ENCODE measurements at regions not wholly inside any gene's neighbourhood (a gene's known extent, or its start where the extent isn't known, plus 50 kb on each side); places are given as distances from the start of the nearest gene placed in this dataset.

- DNase-seq, result no peak
These were observed 413.4 kb upstream of the JARID2 start for GRCh38 chr6:14832427-14832826.

DNA sequence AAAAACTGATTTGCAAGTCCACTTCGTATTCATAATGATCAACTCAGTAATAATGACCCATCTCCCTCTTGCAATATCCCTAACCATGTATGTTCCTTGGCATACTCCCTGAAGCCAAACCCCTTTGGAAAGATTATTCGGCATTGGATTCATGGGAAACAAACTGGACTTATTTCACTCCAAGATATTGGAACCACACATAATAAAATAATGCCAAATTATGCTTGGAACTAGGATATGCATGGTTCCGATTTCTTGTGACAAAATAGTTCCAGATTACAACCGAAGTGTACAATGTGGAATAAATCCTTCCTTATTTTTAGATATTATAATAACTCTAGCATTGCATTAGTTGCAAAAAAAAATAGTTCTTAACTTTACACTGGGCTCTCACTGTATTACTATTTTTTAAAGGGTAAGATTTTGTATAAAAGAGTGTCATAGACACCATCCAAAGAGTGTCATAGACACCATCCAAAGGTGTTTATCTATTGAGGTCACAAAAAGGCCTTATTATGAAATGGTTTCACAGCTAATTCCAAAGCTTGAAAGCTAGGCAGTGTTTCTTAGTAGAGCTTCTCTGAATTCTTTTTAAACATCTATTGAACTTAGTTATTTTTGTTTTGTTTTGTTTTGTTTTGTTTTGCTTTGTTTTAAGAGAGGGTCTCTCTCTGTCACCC lies 410.9 kb upstream of the JARID2 start:
- no peak for DNase-seq

- DNase-seq, result no peak
These were observed 408.4 kb upstream of the JARID2 start for GRCh38 chr6:14837435-14837834.

- no peak for DNase-seq
These were observed 407.7 kb upstream of the JARID2 start for GRCh38 chr6:14838133-14838583.

DNA sequence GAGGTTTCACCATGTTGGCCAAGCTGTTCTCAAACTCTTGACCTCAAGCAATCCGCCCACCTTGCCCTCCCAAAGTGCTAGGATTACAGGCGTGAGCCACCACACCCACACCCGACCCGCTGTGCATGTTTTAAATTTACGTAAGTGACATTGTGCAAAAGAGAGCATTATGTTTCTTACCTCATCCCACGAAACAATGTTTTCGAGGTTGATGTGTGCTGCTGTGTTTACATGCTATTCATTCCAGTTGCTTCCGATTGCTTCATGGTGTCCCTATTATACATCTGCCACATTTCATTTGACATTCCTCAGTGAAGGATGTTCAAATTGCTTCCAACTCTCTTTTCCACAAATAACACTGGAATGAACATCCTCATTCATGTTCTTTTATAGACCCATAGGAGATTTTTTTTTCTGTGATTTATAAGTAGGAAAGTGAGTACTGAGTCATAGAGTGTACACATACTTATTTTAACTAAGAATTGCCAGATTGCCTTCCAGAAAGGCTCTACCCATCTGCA lies 403.9 kb upstream of the JARID2 start:
- no peak for DNase-seq

- no peak for DNase-seq
These were observed 401.5 kb upstream of the JARID2 start for GRCh38 chr6:14844411-14844810.

DNA sequence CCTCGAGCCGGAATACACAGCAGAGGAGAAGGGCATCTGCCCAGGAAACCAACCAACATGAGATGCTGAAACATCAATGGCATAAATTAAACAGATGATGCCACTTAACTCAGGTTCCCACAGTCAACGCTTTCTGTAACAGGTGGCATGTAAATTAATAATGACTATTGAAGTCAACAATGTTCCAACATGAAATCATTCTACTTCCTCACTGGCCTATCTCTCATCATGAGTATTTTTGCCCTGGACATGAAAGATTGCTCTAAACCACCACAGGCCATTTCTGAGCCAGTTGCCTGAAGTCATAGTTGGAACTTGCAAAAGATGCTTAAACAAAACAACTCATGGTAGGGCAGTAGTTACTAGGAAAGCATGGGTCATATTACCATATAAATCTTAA lies 397.9 kb upstream of the JARID2 start:
- DNase-seq, result no peak

- no peak for DNase-seq
These were observed 396.7 kb upstream of the JARID2 start for GRCh38 chr6:14849185-14849584.

DNA sequence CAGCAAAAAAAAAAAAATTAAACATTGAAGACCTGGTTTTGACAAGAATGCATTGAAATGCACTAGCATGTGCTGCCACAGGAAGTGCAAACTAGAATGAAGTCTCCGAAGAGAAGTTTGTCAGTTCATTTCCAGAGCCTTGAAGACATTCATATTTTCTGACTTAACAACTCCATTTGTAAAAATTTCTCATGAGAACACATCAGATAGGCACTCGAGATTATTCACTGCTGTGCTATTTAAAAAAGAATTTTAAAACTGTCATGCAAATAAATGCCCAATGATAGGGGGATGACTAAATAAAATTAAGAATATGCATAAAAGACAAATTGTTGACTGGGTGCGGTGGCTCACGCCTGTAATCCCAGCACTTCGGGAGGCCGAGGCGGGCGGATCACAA lies 394.6 kb upstream of the JARID2 start:
- DNase-seq, result no peak

GRCh38 chr6:14852375-14852774 lies 393.5 kb upstream of the JARID2 start:
- DNase-seq, result no peak

DNA sequence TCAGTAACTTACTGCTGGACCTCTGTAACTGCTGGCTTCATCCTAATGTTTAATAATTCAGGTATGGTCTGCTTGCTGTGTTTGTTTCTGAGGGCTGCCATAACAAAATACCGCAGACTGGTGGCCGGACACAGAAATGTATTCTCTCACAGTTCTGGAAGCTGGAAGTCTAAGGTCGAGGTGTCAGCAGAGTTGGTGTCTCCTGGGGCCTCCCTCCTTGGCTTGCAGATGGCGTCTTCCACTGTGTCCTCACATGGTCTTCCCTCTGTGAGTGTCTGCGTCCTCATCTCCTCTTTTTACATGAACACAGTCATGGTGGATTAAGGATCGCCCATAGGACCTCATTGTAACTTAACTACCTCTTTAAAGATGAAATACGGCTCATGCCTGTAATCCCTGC lies 389.7 kb upstream of the JARID2 start:
- no peak for DNase-seq

DNA sequence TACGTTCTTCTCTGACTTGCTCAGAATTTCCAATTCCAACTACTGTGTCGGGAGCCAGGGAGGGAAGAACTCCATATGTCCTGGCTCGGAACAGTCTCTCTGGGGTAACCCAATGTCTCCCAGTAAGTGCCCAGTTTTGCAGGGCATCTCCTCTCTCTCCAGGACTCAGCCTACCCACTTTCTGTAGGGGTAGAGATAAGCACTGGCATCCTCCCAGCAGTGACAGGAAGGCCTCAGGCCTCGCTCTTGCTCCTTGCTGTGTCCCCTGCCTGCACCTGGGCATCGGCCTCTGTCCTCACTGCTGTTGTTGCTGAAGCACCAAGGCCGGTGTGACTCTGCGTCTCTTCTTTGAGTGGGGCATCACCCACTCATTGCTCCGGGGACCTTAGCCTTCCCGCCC lies 388.9 kb upstream of the JARID2 start:
- no peak for DNase-seq

DNA sequence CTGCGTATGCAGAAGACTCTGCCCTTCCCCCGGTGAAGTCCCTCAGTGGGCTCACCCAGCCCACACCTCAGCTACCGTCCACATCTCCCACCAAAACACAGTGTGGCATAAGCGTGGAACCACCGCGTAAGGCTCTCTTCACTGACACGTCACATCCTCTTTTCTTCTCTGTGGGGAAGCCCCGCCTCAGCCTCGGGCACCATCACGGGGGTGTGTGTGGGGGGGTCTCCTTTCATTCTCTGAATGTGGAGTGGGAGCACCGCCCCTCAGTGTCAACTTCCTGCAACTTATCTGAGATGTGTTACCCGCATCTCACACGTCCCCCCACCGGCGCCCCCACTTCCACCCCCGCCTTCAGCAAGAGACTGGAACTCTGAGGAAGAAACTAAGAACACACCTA lies 388.4 kb upstream of the JARID2 start:
- DNase-seq, result peak; percentile 88

- DNase-seq, result no peak
These were observed 387.1 kb upstream of the JARID2 start for GRCh38 chr6:14858808-14859207.

DNA sequence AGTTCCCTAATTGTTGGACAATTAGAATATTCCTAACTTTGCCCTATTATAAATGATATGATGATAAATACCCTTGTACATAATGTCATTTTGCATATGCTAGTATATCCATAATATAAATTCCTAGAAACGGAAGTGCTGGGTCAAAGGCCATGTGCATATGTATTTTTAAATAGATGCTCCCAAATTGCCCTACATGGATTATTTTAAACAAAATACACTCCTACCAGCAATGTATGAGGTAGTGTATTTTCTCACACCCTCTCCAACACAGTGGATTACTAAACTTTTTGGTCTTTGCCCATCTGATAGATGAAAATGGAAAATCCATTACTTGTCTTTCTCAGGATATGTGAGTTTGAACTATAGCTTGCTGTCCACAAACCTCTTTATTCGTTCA lies 385.1 kb upstream of the JARID2 start:
- DNase-seq, result no peak

DNA sequence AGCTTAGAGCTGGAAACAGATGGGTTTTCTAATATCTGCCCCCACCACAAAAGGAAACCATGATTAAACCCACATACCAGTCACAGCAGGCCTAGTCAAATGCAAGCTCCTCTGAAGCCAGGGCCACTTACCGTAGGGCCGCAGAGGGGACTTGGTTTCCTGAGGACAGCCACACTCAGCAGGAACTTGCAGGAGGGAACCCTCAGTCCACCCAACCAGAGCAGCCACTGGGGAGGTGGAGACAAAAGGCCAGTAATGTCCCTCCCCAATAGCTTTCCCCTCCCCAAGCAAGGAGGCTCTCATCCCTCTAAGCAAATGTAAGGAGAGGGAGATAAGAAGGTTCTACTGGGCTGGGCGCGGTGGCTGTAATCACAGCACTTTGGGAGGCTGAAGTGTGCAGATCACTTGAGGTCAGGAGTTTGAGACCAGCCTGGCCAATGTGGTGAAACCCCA lies 384.4 kb upstream of the JARID2 start:
- DNase-seq, result peak; percentile 23

DNA sequence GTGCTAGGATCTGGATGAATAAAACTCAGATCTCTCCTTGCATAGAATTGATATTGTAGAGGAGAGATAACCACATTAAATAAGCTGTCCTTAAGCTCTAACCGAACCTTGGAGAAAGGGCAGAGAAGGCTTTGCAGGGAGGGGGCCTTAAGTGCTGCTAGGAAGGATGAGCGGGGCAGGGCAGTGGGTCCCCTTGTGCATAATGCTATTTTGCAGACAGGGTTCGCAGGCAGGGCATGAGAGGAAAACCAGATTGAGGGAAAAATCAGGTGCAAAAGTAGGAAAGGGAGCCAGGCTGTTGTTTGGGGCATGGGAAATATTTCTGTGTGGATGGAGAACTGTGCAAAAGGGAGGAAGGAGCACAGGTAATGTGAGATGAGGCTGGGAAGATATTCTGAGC lies 383.0 kb upstream of the JARID2 start:
- no peak for DNase-seq

GRCh38 chr6:14863902-14864850 lies 381.7 kb upstream of the JARID2 start:
- no peak for DNase-seq

DNA sequence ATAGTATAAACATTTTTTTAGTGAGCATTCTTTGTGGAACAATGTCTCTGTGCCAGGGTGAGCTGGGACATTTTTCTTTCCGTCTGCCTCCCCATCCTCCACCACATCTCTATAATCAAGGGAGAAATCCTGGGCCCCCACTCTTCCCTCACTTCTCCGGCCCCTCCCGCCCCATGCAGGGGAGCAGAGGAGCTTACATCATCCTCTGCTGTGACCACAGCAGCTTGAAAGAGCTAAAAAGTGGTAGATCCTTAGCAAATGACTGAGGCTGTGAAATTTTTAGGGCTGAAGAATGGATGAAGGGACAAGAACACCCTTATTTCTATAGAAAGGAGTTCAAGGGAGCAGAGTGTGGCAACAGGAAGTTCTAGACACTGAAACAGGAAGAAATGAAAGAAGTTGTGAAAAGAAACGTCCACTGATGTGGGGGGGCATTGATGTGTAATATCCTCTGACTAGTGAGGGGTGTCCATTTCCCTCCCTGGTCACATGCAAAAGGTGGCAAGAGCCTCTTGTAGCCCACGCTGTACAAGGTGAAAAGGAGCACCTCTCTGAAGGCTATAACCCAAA lies 380.3 kb upstream of the JARID2 start:
- peak; percentile 34 for DNase-seq

- DNase-seq, result no peak
These were observed 378.1 kb upstream of the JARID2 start for GRCh38 chr6:14867802-14868201.

DNA sequence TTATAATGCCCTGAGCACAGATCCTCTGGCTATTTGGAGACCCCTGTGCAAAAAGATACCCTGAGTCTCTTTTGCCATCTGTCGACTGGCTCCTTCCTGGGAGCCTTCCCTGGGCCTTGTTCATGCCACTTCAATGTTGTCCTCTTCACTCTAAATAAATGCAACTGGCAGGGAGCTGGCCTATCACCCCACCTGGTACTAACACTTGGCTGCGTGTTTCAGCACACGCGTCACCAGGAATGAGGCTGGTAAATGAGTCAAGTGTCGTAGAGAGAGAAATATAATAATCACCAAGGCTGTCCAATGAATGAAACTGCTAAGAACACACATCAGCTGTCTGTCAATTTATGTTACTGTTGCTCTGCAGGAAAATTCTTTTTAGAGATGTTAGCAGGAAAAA lies 374.6 kb upstream of the JARID2 start:
- no peak for DNase-seq

DNA sequence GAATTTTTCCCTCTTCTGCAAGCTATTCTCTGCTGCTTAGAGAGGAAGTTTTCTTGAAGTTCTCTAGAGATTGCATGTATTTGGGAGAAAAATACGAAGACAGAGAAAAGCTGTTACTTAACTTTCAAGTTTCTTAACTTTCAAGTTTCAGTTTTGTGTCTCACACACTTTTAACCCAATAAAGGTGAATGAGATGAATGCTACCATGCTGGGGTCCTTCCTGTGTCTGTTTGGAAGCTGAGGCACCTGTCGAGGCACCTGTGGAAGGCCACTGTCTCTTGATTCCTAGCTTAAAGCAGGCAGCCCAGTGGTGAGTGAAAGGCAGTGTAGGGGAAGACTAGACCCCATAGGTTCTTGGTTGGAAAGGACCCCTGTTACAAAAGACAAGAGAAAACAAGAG lies 372.8 kb upstream of the JARID2 start:
- DNase-seq, result no peak

DNA sequence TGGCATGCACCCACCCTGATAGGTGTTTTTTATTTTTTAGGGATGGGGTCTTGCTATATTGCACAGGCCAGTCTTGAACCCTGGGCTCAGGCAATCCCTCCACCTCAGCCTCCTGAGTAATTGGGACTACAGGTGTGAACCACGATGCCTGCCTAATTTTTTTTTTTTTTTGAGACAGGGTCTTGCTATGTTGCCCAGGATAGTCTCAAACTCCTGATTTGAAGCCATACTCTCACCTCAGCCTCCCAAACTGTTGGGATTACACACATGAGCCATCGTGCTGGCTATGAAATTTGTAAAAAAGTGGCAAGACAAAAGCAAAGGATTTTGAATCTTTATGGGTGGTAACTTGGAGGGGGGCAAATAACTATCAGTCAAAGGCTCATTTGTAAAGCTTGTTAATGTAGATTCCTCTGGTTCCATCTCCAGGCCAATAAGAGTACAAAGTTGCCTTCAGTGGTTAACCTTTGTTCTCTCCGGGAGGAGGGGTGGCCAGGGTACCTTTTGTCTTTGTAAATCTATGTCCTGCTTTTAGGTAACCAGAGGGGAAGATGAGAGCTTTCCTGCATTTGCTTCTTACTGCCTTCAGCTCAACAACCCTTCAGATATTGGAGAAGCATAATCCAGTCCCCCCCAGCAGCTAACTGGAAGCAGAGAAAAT lies 372.0 kb upstream of the JARID2 start:
- DNase-seq, result no peak

All from CD4-positive, alpha-beta T cell treated with Interleukin-21 for 1 hour (primary cell).